Suppressor macrophage treated with lipopolysaccharide for 1 hour (primary cell): ENCODE measurements at regions not wholly inside any gene's neighbourhood (a gene's known extent, or its start where the extent isn't known, plus 50 kb on each side); places are given as distances from the start of the nearest gene placed in this dataset.
"Not testable (repeated sequence)": the region's sequence is repeated elsewhere in the genome, so short reads cannot be mapped to it uniquely, and the experiment has no call there.

Source experiments
- DNase-seq, 3 donors: peaks; one replicate each; pipeline ENCODE4 v3.0.0-alpha.2; 2020 to 2022

GRCh38 chr4:152051332-152051731 lies 290.5 kb upstream of the GATB start:
- not testable (repeated sequence) for DNase-seq

GRCh38 chr4:152050106-152050505 lies 289.3 kb upstream of the GATB start:
- DNase-seq = no peak

- no peak for DNase-seq
Measured at GRCh38 chr4:152047451-152047850, 286.6 kb upstream of the GATB start.

GRCh38 chr4:152045807-152046571 lies 285.2 kb upstream of the GATB start:
- DNase-seq = peak in 2 of 3 donors; percentile 40 to 63

- DNase-seq = no peak
Measured at GRCh38 chr4:152045449-152045806, 284.6 kb upstream of the GATB start.

- DNase-seq = no peak
Measured at GRCh38 chr4:152044331-152045036, 283.7 kb upstream of the GATB start.

- DNase-seq = no peak
Measured at GRCh38 chr4:152041295-152041694, 280.5 kb upstream of the GATB start.

GRCh38 chr4:152039691-152040090 lies 278.9 kb upstream of the GATB start:
- no peak for DNase-seq

- no peak for DNase-seq
Measured at GRCh38 chr4:152039023-152039481, 278.2 kb upstream of the GATB start.

GRCh38 chr4:152038238-152038637 lies 277.4 kb upstream of the GATB start:
- DNase-seq = no peak

GRCh38 chr4:152037435-152037834 lies 276.6 kb upstream of the GATB start:
- DNase-seq = no peak

- DNase-seq = no peak
Measured at GRCh38 chr4:152033621-152034020, 272.8 kb upstream of the GATB start.

- DNase-seq = no peak
Measured at GRCh38 chr4:152032722-152033131, 271.9 kb upstream of the GATB start.

- DNase-seq = no peak
Measured at GRCh38 chr4:152029631-152030030, 268.8 kb upstream of the GATB start.

GRCh38 chr4:152028131-152028530 lies 267.3 kb upstream of the GATB start:
- no peak for DNase-seq

GRCh38 chr4:152024881-152025280 lies 264.1 kb upstream of the GATB start:
- no peak for DNase-seq

- DNase-seq = no peak
Measured at GRCh38 chr4:152023674-152024073, 262.9 kb upstream of the GATB start.

GRCh38 chr4:152022543-152022942 lies 261.7 kb upstream of the GATB start:
- no peak for DNase-seq

GRCh38 chr4:152021788-152022438 lies 261.1 kb upstream of the GATB start:
- no peak for DNase-seq

- no peak for DNase-seq
Measured at GRCh38 chr4:152020073-152020472, 259.3 kb upstream of the GATB start.

- DNase-seq = no peak
Measured at GRCh38 chr4:152016303-152016620, 255.5 kb upstream of the GATB start.

GRCh38 chr4:152015597-152016302 lies 254.9 kb upstream of the GATB start:
- DNase-seq = no peak

GRCh38 chr4:152014280-152014679 lies 253.5 kb upstream of the GATB start:
- DNase-seq = peak in 1 of 3 donors; percentile 33
